Hepatocyte (in vitro differentiated cells): ENCODE measurements at regions not wholly inside any gene's neighbourhood (a gene's known extent, or its start where the extent isn't known, plus 50 kb on each side); places are given as distances from the start of the nearest gene placed in this dataset.
"Not testable (repeated sequence)": the region's sequence is repeated elsewhere in the genome, so short reads cannot be mapped to it uniquely, and the experiment has no call there.

ENCODE experiments used
- CTCF ChIP-seq: fragments of 200-600 bp; sonication (generic); IDR thresholded peaks from 2 replicates; pipeline ENCODE4 v1.5.1; 2016; ENCODE audit warnings: antibody characterized with exemption, mild to moderate bottlenecking; ENCODE audit not compliant: poor library complexity
- EZH2 ChIP-seq: fragments of 200-600 bp; sonication (generic); IDR thresholded peaks from 2 replicates; pipeline ENCODE4 v1.6.1; 2016; ENCODE audit warnings: antibody characterized with exemption, mild to moderate bottlenecking, borderline replicate concordance
- EZH2phosphoT487 ChIP-seq: fragments of 200-600 bp; sonication (generic); IDR thresholded peaks from one replicate; pipeline ENCODE4 v1.6.1; 2018; ENCODE audit warnings: antibody characterized with exemption, mild to moderate bottlenecking, low read depth, moderate library complexity; ENCODE audit not compliant: unreplicated experiment, severe bottlenecking

GRCh38 chr6:21761053-21761730, 167.6 kb downstream of the SOX4 start:
- TF ChIP-seq CTCF, EZH2, EZH2phosphoT487: not testable (repeated sequence)
